Mesendoderm (in vitro differentiated cells): ENCODE measurements at regions not wholly inside any gene's neighbourhood (a gene's known extent, or its start where the extent isn't known, plus 50 kb on each side); places are given as distances from the start of the nearest gene placed in this dataset.

ENCODE experiments used
- DNase-seq: peaks from one replicate; pipeline ENCODE4 v3.0.0; 2013
- H2AK5ac ChIP-seq: 2 replicates; pipeline ENCODE4 v1.6.1; 2013; ENCODE audit warnings: low read length, inconsistent platforms
- H2BK120ac ChIP-seq: 2 replicates; pipeline ENCODE4 v1.6.1; 2013; ENCODE audit warnings: low read depth, mild to moderate bottlenecking, low read length, moderate library complexity, mixed read lengths
- H2BK15ac ChIP-seq: replicated peaks from 2 replicates; pipeline ENCODE4 v1.6.1; 2013; ENCODE audit warnings: low read depth, mild to moderate bottlenecking, moderate library complexity
- H2BK5ac ChIP-seq: 2 replicates; pipeline ENCODE4 v1.6.1; 2013; ENCODE audit warnings: low read length, inconsistent platforms
- H3K18ac ChIP-seq: 2 replicates; pipeline ENCODE4 v1.6.1; 2013; ENCODE audit warnings: mild to moderate bottlenecking, low read length, mixed read lengths
- H3K23ac ChIP-seq: one replicate; pipeline ENCODE4 v1.6.1; 2013; ENCODE audit warnings: low read length
- H3K27ac ChIP-seq: 2 replicates; pipeline ENCODE4 v1.5.1; 2013; ENCODE audit warnings: low read depth, mild to moderate bottlenecking, inconsistent platforms, low read length, moderate library complexity
- H3K27me3 ChIP-seq: 2 replicates; pipeline ENCODE4 v1.6.1; 2013; ENCODE audit warnings: low read length, control low read depth, mild to moderate bottlenecking, inconsistent platforms; ENCODE audit not compliant: insufficient read depth, poor library complexity
- H3K36me3 ChIP-seq: 2 replicates; pipeline ENCODE4 v1.6.1; 2013; ENCODE audit warnings: low read length, inconsistent platforms; ENCODE audit not compliant: control insufficient read depth, insufficient read depth
- H3K4ac ChIP-seq: one replicate; pipeline ENCODE4 v1.6.1; 2013; ENCODE audit warnings: low read depth, mild to moderate bottlenecking, low read length, moderate library complexity
- H3K4me1 ChIP-seq: 2 replicates; pipeline ENCODE4 v1.6.1; 2013; ENCODE audit warnings: low read depth, low read length, inconsistent platforms; ENCODE audit not compliant: control insufficient read depth
- H3K4me2 ChIP-seq: 2 replicates; pipeline ENCODE4 v1.6.1; 2013; ENCODE audit warnings: low read length
- H3K4me3 ChIP-seq: 2 replicates; pipeline ENCODE4 v1.5.1; 2013; ENCODE audit warnings: mild to moderate bottlenecking, low read length
- H3K56ac ChIP-seq: one replicate; pipeline ENCODE4 v1.6.1; 2013; ENCODE audit warnings: low read length
- H3K79me1 ChIP-seq: 2 replicates; pipeline ENCODE4 v1.6.1; 2013; ENCODE audit warnings: low read length, inconsistent platforms
- H3K79me2 ChIP-seq: 2 replicates; pipeline ENCODE4 v1.6.1; 2013; ENCODE audit warnings: mild to moderate bottlenecking, low read length; ENCODE audit not compliant: control insufficient read depth, insufficient read depth
- H3K9ac ChIP-seq: 2 replicates; pipeline ENCODE4 v1.6.1; 2013; ENCODE audit warnings: low read length, inconsistent platforms
- H4K5ac ChIP-seq: one replicate; pipeline ENCODE4 v1.6.1; 2013; ENCODE audit warnings: low read length
- H4K8ac ChIP-seq: one replicate; pipeline ENCODE4 v1.6.1; 2013; ENCODE audit warnings: low read depth, mild to moderate bottlenecking, control low read depth, low read length, moderate library complexity
- WGBS: extraction: QIAGEN DNeasy Blood & Tissue Kit; methylation state at CpG from one replicate; pipeline ENCODE4 v1.1.7; 2013; ENCODE audit warnings: low lambda C conversion rate, missing lambda C conversion rate; ENCODE audit not compliant: insufficient coverage; ENCODE audit errors: extremely low coverage; 5-methylcytosine and 5-hydroxymethylcytosine counted together

DNA sequence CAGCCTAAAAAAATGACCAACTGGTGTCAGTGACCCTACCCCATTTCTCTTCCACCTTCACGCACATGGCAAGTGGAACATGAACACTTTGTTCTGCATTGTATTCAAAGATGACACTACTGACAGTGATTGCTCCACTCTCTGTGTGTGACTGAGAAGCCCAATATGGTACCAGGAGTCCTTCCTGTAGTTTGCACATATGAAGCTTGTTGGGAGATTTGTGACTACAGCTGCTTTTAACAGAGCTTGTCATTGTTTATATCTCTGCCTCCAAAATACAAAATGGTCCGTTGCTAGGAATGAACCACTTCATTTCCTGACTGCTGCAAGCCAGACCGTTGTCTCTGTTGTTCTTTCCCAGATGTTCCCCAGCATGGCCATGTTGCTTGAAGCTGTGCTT, 140.3 kb upstream of the TCF21 start:
- Histone ChIP-seq H2BK5ac (no peak overlapping the region), H3K27ac (no peak overlapping the region), H4K5ac (no peak overlapping the region), H3K79me2 (no peaks in the 10 kb centered on the region), H3K36me3 (no peaks in the 10 kb centered on the region), H3K4me3 (no peak overlapping the region), H3K27me3 (no peaks in the 10 kb centered on the region), H2AK5ac (no peak overlapping the region), H3K4me2 (no peak overlapping the region), H4K8ac (no peak overlapping the region), H3K9ac (no peak overlapping the region), H3K23ac (no peak overlapping the region), H2BK15ac (no peak overlapping the region), H3K4me1 (no peaks in the 10 kb centered on the region), H3K56ac (no peak overlapping the region), H3K79me1 (no peaks in the 10 kb centered on the region), H2BK120ac (no peak overlapping the region), H3K4ac (no peak overlapping the region), H3K18ac (no peak overlapping the region)
- WGBS, result no CpG with 5 or more reads among the region's 3 CpGs
- DNase-seq, result no peak

DNA sequence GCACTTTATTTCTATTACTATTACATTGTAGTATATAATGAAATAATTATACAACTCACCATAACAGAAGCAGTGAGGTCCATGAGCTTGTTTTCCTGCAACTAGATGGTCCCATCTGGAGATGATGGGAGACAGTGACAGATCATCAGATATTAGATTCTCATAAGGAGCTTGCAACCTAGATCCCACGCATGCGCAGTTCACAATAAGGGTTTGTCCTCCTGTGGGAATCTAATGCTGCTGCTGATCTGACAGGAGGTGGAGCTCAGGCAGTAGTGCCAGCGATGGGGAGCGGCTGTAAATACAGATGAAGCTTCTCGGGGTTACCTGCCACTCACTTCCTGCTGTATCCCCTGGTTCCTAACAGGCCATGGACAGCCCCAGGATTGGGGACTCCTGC, 139.5 kb upstream of the TCF21 start:
- no peak overlapping the region for H3K9ac ChIP-seq
- no peaks in the 10 kb centered on the region for H3K36me3 ChIP-seq
- no peak overlapping the region for H2BK15ac ChIP-seq
- no peak overlapping the region for H3K23ac ChIP-seq
- H4K5ac ChIP-seq, result no peak overlapping the region
- no peak overlapping the region for H3K4ac ChIP-seq
- no CpG with 5 or more reads among the region's 5 CpGs for WGBS
- H3K79me1 ChIP-seq, result no peaks in the 10 kb centered on the region
- no peak overlapping the region for H2AK5ac ChIP-seq
- H3K18ac ChIP-seq, result no peak overlapping the region
- H3K27me3 ChIP-seq, result no peaks in the 10 kb centered on the region
- DNase-seq, result no peak
- no peak overlapping the region for H3K4me2 ChIP-seq
- H3K4me3 ChIP-seq, result no peak overlapping the region
- H2BK5ac ChIP-seq, result no peak overlapping the region
- no peak overlapping the region for H3K27ac ChIP-seq
- H3K79me2 ChIP-seq, result no peaks in the 10 kb centered on the region
- no peak overlapping the region for H2BK120ac ChIP-seq
- no peak overlapping the region for H3K56ac ChIP-seq
- H4K8ac ChIP-seq, result no peak overlapping the region
- H3K4me1 ChIP-seq, result no peaks in the 10 kb centered on the region

DNA sequence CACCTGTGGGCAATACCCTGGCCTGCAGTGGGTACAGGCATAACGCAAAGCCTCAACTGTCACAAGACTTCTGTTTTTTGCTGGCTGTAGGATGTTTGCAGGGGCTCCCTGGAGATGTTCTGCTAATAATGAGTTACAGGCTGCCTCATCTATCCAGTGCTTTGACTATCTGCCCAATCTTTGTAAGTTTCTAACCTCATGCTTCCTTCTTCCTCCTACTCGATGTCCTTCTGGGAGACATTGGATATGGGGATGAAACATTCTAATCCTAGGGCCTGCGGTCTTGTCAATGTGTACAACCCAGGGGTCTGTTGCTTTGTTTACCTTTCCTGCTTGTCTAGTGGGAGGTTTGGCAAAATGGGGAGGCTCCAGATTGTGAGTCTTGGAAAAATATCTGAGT, 136.8 kb upstream of the TCF21 start:
- no peak for DNase-seq
- H3K27ac ChIP-seq, result no peak overlapping the region
- H3K23ac ChIP-seq, result no peak overlapping the region
- no peak overlapping the region for H2BK120ac ChIP-seq
- H3K18ac ChIP-seq, result no peak overlapping the region
- no peak overlapping the region for H2BK5ac ChIP-seq
- WGBS, result no CpG with 5 or more reads among the region's 3 CpGs
- H3K4ac ChIP-seq, result no peak overlapping the region
- no peak overlapping the region for H3K9ac ChIP-seq
- H4K5ac ChIP-seq, result no peak overlapping the region
- H3K36me3 ChIP-seq, result no peaks in the 10 kb centered on the region
- H3K56ac ChIP-seq, result no peak overlapping the region
- H2BK15ac ChIP-seq, result no peak overlapping the region
- no peak overlapping the region for H2AK5ac ChIP-seq
- H3K27me3 ChIP-seq, result no peaks in the 10 kb centered on the region
- H3K4me1 ChIP-seq, result no peaks in the 10 kb centered on the region
- H3K79me1 ChIP-seq, result no peaks in the 10 kb centered on the region
- no peak overlapping the region for H3K4me2 ChIP-seq
- no peaks in the 10 kb centered on the region for H3K79me2 ChIP-seq
- H3K4me3 ChIP-seq, result no peak overlapping the region
- H4K8ac ChIP-seq, result no peak overlapping the region

DNA sequence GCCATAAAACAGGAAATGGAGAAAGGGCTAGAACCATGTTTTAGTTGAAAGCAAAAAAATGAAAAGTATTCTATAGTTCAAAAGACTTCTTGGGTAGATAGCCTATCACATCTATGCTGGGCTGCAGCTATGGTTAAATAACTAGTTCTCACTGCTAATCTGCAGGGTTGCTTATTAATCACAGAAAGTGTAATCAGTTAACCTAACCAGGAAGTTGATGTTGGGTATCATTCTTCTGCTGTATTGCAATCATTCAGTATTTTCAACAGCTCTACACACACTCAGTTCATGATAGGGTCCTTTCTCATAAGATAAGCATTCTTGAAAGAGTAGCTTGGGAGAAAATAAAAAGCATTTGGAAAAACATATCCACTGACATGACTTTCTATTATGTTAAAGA, 135.2 kb upstream of the TCF21 start:
- no peak overlapping the region for H3K9ac ChIP-seq
- no peak overlapping the region for H2BK15ac ChIP-seq
- H3K27ac ChIP-seq, result no peak overlapping the region
- H2BK5ac ChIP-seq, result no peak overlapping the region
- no peaks in the 10 kb centered on the region for H3K36me3 ChIP-seq
- no peaks in the 10 kb centered on the region for H3K4me1 ChIP-seq
- H3K79me1 ChIP-seq, result no peaks in the 10 kb centered on the region
- H3K4ac ChIP-seq, result no peak overlapping the region
- no peak overlapping the region for H2BK120ac ChIP-seq
- no peak overlapping the region for H3K4me3 ChIP-seq
- DNase-seq, result no peak
- no peak overlapping the region for H4K5ac ChIP-seq
- H3K79me2 ChIP-seq, result no peaks in the 10 kb centered on the region
- H3K23ac ChIP-seq, result no peak overlapping the region
- no peak overlapping the region for H3K56ac ChIP-seq
- no peaks in the 10 kb centered on the region for H3K27me3 ChIP-seq
- H3K4me2 ChIP-seq, result no peak overlapping the region
- no peak overlapping the region for H2AK5ac ChIP-seq
- H4K8ac ChIP-seq, result no peak overlapping the region
- H3K18ac ChIP-seq, result no peak overlapping the region

DNA sequence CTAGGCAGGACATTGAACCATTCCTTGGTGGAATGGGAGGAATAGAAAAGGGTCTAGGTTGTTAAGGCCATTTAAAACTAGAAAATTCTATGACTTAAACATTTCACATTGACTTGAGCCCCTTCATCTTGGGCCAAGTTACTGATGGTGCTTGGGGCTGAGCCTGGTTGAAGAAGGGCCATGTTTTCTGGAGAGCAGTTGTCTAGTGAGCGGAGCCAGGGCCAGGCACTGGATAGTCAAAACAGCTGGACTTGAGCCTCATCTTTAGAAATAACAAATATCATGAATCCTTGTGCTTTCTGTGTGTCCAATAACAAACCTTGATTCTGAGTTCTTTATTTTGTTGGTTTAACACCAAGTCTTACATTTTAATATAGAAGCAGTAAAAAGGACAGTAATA, 134.6 kb upstream of the TCF21 start:
- Histone ChIP-seq H3K56ac (no peak overlapping the region), H3K27me3 (no peaks in the 10 kb centered on the region), H3K4me3 (no peak overlapping the region), H4K5ac (no peak overlapping the region), H3K4ac (no peak overlapping the region), H3K79me1 (no peaks in the 10 kb centered on the region), H3K23ac (no peak overlapping the region), H3K4me1 (no peaks in the 10 kb centered on the region), H3K36me3 (no peaks in the 10 kb centered on the region), H3K4me2 (no peak overlapping the region), H2BK120ac (no peak overlapping the region), H3K9ac (no peak overlapping the region), H3K18ac (no peak overlapping the region), H2AK5ac (no peak overlapping the region), H3K79me2 (no peaks in the 10 kb centered on the region), H2BK15ac (no peak overlapping the region), H3K27ac (no peak overlapping the region), H4K8ac (no peak overlapping the region), H2BK5ac (no peak overlapping the region)
- no CpG with 5 or more reads among the region's 1 CpG for WGBS
- DNase-seq, result no peak

DNA sequence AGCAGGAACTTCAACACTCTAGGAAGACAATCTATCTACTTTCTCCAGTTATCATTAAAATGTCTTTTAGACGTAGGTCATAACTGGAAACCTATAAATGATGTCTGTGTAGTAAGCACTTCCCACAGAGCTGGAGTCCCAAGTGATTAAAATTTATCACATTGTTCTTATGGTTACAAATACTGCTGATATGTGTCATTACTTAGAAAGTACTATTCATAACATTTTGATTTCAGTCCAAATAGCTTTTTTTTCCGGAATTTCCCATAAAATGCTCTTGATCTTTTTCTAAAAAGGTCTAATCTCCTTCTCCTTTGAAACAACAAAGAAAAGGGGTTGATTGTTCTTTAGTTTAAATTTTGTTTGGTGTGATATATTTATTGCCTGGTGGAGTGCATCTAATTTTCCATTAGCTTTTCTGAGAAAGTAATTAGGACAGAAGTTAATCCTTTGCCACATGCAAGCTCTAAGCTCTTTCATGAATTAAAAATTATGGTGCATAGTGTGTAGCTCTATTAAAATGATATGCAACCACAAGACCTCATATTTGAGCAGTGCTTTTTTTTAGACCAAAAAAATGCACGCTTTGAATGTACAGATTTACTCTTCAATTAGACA, 132.7 kb upstream of the TCF21 start:
- no peak overlapping the region for H3K4me2 ChIP-seq
- H3K36me3 ChIP-seq, result no peaks in the 10 kb centered on the region
- no peak overlapping the region for H3K18ac ChIP-seq
- no CpG with 5 or more reads among the region's 3 CpGs for WGBS
- no peak overlapping the region for H3K4me3 ChIP-seq
- no peaks in the 10 kb centered on the region for H3K79me2 ChIP-seq
- no peak for DNase-seq
- H3K9ac ChIP-seq, result no peak overlapping the region
- H2BK120ac ChIP-seq, result no peak overlapping the region
- no peak overlapping the region for H3K27ac ChIP-seq
- H4K5ac ChIP-seq, result no peak overlapping the region
- H2BK15ac ChIP-seq, result no peak overlapping the region
- no peaks in the 10 kb centered on the region for H3K4me1 ChIP-seq
- no peaks in the 10 kb centered on the region for H3K27me3 ChIP-seq
- H3K79me1 ChIP-seq, result no peaks in the 10 kb centered on the region
- no peak overlapping the region for H3K23ac ChIP-seq
- H4K8ac ChIP-seq, result no peak overlapping the region
- no peak overlapping the region for H3K4ac ChIP-seq
- no peak overlapping the region for H2BK5ac ChIP-seq
- no peak overlapping the region for H3K56ac ChIP-seq
- no peak overlapping the region for H2AK5ac ChIP-seq
